Breast epithelium (tissue), 3 donors: ENCODE measurements at regions not wholly inside any gene's neighbourhood (a gene's known extent, or its start where the extent isn't known, plus 50 kb on each side); places are given as distances from the start of the nearest gene placed in this dataset.

Experiments
- CTCF ChIP-seq, 3 donors: fragments of 450-650 bp; IDR thresholded peaks; one replicate each; pipeline ENCODE4 v1.5.1; 2016 to 2017; ENCODE audit warnings: antibody characterized with exemption in 3 of 3, mild to moderate bottlenecking in 3 of 3, moderate library complexity in 3 of 3
- POLR2A ChIP-seq: fragments of 450-650 bp; IDR thresholded peaks from one replicate; pipeline ENCODE4 v1.6.1; 2016; ENCODE audit warnings: antibody characterized with exemption, mild to moderate bottlenecking, moderate library complexity
- POLR2AphosphoS5 ChIP-seq, 3 donors: sonication (generic); formaldehyde crosslinking; IDR thresholded peaks; one replicate each; pipeline ENCODE4 v1.6.1; 2017; ENCODE audit warnings: antibody characterized with exemption in 3 of 3

GRCh38 chr7:1301882-1302251, 69.2 kb downstream of the UNCX start:
- no peak for TF ChIP-seq POLR2A
- TF ChIP-seq CTCF (IDR thresholded peaks at IDR 0.05), result no peak
- TF ChIP-seq POLR2AphosphoS5 (IDR thresholded peaks at IDR 0.05), result no peak
